ENCODE measurements at regions not wholly inside any gene's neighbourhood (a gene's known extent, or its start where the extent isn't known, plus 50 kb on each side); places are given as distances from the start of the nearest gene placed in this dataset.

- TF ChIP-seq POLR2A (IDR thresholded peaks at IDR 0.05) (no peak), CTCF (IDR thresholded peaks at IDR 0.05 in 4 of 5, conservative IDR thresholded peaks at IDR 0.05 in 1 of 5) (no peak)
- DNase-seq: no peak
- no peaks in the 10 kb centered on the region for H3K9me3 ChIP-seq
- intact Hi-C loops (cut with DNase I; ENCODE audit: low total_unique reads): no loop called here
- no peak overlapping the region for H3K27ac ChIP-seq
- no peaks in the 10 kb centered on the region for H3K4me1 ChIP-seq
- no peaks in the 10 kb centered on the region for H3K36me3 ChIP-seq
- no peaks in the 10 kb centered on the region for H3K27me3 ChIP-seq
- no peak overlapping the region for H3K4me3 ChIP-seq
- in situ Hi-C loops (cut with MboI; ENCODE audit: low sequenced_read_pairs in 4 of 4): no loop called here
- no peak for ATAC-seq
These were observed 2138.2 kb downstream of the PCDH7 start for GRCh38 chr4:32858361-32858760.

- Histone ChIP-seq H3K36me3 (no peaks in the 10 kb centered on the region), H3K27me3 (no peaks in the 10 kb centered on the region), H3K27ac (no peak overlapping the region), H3K9me3 (no peaks in the 10 kb centered on the region), H3K4me1 (no peaks in the 10 kb centered on the region), H3K4me3 (no peak overlapping the region)
- TF ChIP-seq POLR2A (IDR thresholded peaks at IDR 0.05) (no peak), CTCF (IDR thresholded peaks at IDR 0.05 in 4 of 5, conservative IDR thresholded peaks at IDR 0.05 in 1 of 5) (no peak)
- DNase-seq (no peak), ATAC-seq (no peak)
- in situ Hi-C loops (cut with MboI; ENCODE audit: low sequenced_read_pairs in 4 of 4) (no loop called here), intact Hi-C loops (cut with DNase I; ENCODE audit: low total_unique reads) (no loop called here)
These were observed 2138.8 kb downstream of the PCDH7 start for GRCh38 chr4:32858971-32859370.

GRCh38 chr4:32864713-32865351, 2144.7 kb downstream of the PCDH7 start:
- Histone ChIP-seq H3K27me3 (no peaks in the 10 kb centered on the region), H3K4me1 (no peaks in the 10 kb centered on the region), H3K9me3 (no peaks in the 10 kb centered on the region), H3K27ac (no peak overlapping the region), H3K4me3 (no peak overlapping the region), H3K36me3 (no peaks in the 10 kb centered on the region)
- DNase-seq (no peak), ATAC-seq (no peak)
- in situ Hi-C loops (cut with MboI; ENCODE audit: low sequenced_read_pairs in 4 of 4): no loop called here
- TF ChIP-seq CTCF (IDR thresholded peaks at IDR 0.05 in 4 of 5, conservative IDR thresholded peaks at IDR 0.05 in 1 of 5): no peak
- no peak for TF ChIP-seq POLR2A (IDR thresholded peaks at IDR 0.05)
- intact Hi-C loops (cut with DNase I; ENCODE audit: low total_unique reads): no loop called here

- intact Hi-C loops (cut with DNase I; ENCODE audit: low total_unique reads) (no loop called here), in situ Hi-C loops (cut with MboI; ENCODE audit: low sequenced_read_pairs in 4 of 4) (no loop called here)
- ATAC-seq (no peak), DNase-seq (no peak)
- Histone ChIP-seq H3K27me3 (no peaks in the 10 kb centered on the region), H3K4me3 (no peak overlapping the region), H3K4me1 (no peaks in the 10 kb centered on the region), H3K27ac (no peak overlapping the region), H3K9me3 (no peaks in the 10 kb centered on the region), H3K36me3 (no peaks in the 10 kb centered on the region)
- TF ChIP-seq POLR2A (IDR thresholded peaks at IDR 0.05) (no peak), CTCF (IDR thresholded peaks at IDR 0.05 in 4 of 5, conservative IDR thresholded peaks at IDR 0.05 in 1 of 5) (no peak)
These were observed 2156.4 kb downstream of the PCDH7 start for GRCh38 chr4:32876546-32876945.

- Histone ChIP-seq H3K27me3 (no peaks in the 10 kb centered on the region), H3K4me3 (no peak overlapping the region), H3K9me3 (no peaks in the 10 kb centered on the region), H3K36me3 (no peaks in the 10 kb centered on the region), H3K4me1 (no peaks in the 10 kb centered on the region), H3K27ac (no peak overlapping the region)
- in situ Hi-C loops (cut with MboI; ENCODE audit: low sequenced_read_pairs in 4 of 4) (no loop called here), intact Hi-C loops (cut with DNase I; ENCODE audit: low total_unique reads) (no loop called here)
- TF ChIP-seq CTCF (IDR thresholded peaks at IDR 0.05 in 4 of 5, conservative IDR thresholded peaks at IDR 0.05 in 1 of 5) (no peak), POLR2A (IDR thresholded peaks at IDR 0.05) (no peak)
- ATAC-seq (no peak), DNase-seq (no peak)
These were observed 2159.7 kb downstream of the PCDH7 start for GRCh38 chr4:32879913-32880312.
